ENCODE measurements at regions not wholly inside any gene's neighbourhood (a gene's known extent, or its start where the extent isn't known, plus 50 kb on each side); places are given as distances from the start of the nearest gene placed in this dataset.

DNA sequence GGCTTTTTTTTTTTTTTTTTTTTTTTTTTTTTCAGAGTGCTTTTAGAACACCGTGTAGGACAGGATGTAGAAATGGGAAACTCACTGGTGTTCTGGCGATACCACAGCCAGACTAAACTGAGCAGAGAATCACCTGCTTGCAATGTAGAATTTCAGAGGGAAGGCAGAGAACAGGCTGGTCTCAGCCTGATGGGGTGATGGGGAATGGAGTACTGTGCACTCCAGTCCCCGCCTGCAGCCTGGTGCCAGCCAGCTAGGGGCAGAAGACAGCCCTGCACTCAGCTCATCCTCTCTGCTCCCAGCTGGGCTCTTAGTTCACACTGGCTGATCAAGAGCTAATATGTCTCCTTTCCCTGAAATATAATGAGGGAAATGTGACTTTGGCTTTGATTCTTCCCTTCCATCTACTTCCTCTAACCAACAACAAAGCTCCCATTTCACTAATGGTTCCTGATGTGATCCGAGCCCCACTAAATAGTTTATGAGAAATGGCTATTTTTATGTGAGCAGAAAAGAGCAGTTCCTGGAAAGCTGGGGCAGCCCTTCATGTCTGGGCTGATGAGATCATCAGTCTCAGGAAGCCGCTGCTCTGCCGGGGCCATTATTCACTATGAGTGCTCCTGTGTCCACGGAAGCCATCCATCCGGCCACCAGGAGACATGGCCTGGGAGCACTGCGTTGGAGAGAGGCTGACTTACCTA is 209.7 kb downstream of the GADD45G start:
- DNase-seq, result no peak

DNA sequence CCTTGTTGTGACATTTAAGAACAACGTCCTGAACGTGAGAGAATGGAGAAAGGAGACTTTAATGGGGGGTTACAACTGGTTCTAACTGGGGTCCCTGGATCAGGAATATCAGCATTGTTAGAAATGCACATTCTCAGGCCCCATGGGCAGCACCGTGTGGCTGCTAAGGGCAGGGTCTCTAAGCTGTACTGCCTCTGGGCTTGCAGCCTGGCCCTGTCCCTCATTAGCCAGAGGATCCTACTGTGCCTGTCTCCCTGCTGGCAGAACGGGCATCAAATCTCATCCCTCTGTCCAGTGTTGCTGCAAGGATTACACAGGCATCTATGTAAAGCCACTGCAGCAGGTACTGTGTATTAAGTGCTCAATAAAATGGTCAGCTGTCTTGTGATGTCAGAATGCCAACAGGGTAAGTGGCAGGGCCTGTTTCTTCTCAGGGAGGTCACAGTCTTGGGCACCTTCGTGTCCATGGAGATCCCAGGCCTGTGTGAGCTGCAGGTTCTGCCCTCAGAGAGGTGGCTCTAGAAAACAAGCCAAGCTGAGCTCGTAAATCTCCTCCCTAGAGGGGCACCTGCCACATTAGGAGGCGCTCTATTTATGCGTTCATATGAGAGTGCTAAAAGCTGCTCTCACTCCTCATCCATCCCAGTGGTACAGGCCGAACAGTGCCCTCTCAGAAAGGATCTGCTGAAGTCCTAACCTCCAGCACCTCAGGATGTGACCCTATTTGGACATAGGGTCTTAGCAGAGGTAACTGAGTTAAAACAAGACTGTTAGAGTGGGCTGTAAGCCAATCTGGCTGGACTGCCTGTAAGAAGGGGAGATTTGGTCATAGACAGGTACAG is 210.5 kb downstream of the GADD45G start:
- DNase-seq, result no peak

DNA sequence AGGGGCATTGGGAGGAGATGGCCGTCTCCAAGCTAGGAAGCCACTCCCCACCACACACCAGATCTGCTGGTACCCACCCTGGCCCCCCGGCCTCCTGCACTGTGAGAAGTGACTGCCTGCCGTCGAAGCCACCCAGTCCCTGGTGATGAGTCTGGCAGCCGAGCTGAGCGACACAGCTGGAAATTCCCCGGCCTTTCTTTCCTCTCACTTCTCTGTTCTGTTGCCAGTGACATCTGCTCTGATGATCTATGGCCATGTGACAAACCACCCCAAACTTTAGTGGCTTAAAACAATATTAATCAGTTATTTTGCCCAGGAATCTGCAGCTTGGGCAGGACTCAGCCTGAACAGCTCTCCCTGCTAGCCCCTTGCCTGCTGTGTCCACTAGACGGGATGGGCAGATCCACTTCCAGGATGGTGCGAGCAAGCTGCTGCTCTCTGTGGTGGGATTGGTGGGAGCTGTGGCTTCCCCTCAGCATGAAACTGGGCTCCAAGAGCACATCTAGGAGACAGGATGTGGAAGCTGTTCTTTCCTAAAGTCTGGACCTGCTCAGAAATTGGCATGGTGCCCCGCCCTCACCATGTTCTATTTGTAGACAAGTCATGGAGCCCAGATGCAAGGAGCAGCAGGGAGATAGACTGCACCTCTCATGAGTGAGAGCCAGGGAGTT is 211.2 kb downstream of the GADD45G start:
- no peak for DNase-seq

DNA sequence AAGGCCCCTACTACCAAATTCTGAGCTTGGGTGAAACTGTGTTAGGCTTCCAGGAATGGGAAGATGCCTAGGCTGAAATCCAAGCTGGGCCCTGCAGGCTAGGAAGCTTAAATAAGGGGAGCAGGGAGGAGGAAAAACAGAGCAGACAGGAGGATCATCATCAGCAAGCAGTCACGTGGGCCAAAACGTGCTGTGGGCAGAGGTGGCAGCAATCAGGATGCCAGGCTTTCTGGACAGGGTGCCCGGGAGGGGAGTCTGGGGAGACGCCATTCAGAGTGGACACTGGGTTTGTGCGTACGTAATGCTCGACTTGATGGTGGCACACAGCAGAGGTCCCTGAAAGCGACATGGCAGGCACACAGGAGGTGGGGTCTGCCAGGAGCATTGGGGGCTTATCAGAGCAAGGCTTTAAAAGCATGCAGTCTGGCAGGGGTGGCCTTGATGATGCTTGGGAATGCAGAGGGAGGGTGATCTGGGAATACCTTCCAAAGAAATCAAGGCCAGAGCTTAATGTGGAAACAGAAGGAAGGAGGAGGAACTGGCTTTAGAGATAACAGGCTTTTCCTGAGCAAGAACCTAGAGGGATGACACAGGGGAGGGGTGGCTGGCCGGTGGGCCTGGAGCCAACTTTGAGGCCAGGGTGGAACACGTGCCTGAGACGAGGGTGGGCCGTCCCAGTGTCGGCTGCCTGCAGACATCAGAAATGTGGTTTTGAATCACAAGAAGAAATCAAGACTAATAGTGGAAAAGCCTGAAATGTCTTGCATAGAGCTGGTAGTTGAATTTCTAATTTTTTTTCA is 212.5 kb downstream of the GADD45G start:
- no peak for DNase-seq

DNA sequence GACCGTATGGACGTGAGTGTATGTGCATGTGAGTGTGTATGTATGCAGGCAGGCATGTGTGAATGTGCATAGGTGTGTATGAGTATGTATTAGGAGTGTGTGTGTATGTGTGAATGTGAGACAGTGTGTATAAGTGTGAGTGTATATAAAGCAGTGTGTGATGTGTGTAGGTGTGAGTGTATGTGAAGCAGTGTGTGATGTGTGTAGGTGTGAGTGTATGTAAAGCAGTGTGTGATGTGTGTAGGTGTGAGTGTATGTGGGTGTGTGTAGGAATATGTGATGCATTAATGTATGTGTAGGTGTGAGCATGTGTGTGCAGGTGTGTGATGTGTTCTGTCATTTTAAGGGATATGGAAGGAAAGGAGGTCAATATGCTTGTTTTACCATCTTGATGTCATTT is 215.5 kb downstream of the GADD45G start:
- no peak for DNase-seq

DNA sequence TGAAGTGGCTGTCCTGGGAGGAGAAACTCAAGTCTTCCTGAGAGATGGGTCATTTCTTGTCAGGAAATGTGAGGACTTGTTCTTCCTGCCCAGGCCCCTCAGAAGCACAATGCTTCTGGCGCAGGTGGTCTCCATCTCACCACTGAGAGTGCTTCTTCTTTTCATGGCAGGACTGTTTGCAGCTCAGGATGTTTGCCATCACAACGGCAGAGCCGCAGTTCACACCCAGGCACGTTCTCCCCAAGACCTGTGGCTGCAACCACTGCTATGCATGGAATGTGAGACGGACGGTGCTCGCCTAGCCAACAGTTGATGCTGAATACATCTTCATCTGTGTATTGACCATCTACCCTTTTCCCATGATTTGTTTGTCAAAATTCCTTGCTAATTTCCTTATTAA is 216.3 kb downstream of the GADD45G start:
- no peak for DNase-seq

DNA sequence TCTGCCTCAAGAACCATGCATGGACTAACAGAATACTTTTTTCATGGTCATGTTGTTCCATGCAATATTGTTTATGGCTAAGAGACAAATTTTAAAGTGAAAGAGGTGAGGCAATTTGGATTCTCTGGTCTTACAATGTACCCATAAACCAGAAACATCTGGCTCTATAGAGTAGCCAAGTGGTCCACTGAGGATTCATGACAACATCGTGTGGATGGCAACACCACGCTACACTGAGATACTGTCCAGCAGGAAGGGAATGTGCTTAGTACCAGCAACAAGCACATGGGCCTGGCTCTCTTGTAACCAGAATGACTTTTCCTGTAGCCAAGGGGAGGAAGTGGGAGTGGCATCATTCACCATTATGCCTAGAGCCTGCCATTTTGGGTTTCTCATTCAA is 218.2 kb downstream of the GADD45G start:
- DNase-seq, result no peak

DNA sequence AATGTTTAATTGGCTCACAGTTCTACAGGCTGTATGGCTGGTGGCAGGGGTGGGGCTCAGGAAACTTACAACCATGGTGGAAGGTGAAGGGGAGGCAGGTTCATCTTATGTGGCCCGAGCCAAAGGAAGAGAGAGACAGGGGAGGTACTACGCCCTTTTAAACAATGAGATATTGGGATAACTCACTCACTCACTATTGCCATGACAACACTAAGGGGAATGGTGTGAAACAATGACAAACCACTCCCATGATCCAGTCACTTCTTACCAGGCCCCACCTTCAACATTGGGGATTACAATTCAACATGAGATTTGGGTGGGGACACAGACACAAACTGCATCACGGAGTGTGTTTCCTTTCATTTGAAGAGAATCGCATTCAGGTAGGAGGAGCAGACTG is 220.9 kb downstream of the GADD45G start:
- no peak for DNase-seq

DNA sequence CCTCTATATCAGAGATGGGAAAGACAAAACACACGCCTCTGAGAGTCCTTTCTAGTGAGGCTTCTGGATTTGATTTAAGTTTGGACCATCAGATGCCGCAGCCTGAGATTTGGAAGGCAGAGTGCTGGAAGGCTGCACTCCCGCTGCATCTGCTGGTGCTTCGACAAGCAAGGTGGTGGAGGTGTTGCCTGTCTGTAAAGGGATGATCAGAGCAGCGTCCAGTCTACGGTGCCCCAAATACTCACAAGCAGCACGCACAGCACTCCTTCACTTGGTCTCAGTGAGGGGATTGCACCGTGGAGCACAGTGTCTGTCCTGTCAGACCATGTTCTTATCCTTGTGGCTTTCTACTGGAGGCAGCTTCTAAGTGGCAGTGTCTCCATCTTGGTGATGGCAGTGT is 221.4 kb downstream of the GADD45G start:
- no peak for DNase-seq

DNA sequence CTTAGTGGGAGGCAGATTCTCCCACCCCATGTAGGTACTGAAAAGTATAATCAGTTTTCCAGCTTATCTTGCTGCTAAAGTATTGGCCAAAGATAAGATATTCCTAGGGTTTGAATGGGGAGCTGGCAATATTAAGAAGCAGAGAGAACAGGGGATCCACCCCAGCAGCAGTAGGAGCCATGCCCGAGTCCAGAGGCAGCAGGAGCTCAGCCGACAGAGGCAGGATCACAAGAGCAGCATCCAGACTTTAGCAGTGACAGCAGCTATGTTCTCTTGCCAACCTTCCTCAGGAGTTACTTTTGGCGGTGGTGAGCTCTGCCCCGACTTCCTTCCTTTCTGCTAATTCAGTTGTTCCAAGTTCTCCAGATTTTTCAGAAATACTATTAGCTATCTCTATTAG is 224.5 kb downstream of the GADD45G start:
- no peak for DNase-seq

DNA sequence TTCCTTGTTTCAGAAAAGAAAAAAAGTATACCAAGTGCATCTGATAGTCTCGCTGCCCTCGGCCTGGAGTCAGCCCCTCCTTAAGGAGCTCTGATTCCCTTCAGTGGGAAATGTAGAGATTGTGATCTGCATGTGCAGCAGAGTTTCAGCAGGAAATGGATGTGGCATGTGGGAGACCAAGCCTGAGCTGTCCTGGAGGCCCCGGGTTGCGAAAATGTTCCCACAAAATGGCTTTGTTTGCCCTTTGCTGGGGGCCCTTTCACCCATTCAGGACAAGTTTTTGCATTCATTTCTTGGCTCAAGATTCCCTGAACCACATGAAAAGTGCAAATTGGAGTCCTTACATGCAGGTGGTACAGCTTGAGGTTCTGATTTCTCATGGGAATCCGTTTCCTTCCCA is 230.9 kb downstream of the GADD45G start:
- DNase-seq, result no peak

DNA sequence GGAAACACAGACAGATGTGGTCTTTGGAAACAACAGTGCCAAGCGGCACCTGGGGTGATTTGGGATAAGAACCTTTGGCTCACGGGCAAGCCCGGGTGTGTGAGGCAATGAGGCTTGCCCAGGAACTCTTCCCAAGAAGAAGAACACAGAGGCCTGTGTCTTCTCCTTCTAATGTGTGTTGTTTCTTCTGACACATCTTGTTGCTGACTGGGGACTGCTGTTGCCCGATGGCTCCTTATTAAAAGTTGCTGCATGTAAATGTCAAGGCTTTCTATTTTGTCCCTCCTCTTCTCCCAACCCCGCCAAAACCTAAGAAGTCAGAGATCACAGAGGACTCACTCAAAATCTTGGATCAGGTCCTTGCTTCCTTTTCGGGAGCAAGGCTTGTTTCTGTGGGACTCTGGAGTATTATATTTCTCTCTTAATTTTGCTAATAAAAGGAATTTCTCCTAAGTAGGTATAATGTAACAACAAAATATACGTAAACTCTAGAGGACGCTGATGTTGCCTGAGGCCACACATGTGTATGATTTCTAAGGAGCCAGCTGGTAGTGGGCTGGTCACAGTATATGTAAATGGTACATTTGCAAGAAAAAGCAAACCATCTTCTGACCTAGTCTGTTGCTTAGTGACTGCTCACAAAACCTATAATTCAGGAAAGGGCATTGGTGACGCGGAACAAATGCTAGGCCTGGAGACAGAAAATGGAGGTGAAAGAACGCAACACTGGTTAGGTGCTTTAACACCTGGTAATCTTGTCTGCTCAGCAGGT is 232.5 kb downstream of the GADD45G start:
- no peak for DNase-seq

DNA sequence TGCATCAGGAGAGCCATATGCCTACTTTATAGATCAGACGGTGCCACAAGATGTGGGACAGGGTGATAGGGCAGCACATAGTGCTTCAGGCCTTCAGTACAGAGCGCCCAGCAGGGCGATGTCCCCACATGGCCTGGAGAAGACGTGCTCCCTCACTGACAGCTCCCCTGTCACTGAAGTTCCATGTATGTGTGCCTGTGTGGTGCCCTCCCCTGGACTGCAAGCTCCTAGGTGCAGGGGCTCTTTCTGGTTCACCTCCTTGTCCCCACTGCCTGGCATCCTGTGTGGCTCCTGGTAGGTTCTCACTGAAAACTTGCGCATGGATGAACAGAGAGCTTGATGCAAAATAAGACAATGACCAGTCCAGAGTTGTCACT is 233.1 kb downstream of the GADD45G start:
- no peak for DNase-seq

DNA sequence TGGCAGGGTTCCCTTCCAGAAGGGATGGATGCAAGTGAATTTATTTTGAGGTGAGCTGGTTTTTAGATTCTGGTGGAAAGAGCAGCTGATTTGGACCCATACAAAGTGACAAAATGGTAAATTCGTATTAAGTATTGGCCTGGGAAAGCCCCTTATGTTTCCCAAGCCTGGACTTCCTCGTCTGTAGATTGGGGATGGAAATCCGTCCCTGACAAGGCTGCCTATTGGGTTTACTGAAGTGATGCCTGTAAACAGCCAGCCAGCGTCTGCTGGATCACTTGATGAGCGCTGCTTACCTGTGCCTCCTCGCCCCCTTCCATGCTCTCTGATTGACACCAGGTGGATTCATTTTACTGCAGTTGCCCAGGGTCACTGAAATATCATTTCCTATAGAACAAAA is 233.8 kb downstream of the GADD45G start:
- no peak for DNase-seq

DNA sequence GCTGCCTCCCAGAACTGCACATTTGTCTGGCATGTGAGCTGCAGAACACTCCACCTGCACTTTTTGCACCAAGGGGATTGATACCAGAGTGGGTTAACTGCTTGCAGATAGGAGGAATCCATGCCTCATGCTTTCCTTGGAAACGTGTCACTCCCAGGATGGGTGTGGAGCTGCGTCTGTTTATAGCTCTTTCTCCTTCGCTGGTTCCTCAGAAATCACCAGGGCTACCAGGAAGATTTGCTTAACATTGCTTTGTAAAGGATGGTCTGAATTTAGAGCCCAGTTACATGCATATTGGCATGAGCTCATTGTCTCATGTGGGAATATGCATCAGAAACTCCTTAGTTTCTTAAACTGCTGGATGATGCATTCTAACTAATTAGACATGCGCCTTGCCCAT is 234.6 kb downstream of the GADD45G start:
- DNase-seq, result no peak

DNA sequence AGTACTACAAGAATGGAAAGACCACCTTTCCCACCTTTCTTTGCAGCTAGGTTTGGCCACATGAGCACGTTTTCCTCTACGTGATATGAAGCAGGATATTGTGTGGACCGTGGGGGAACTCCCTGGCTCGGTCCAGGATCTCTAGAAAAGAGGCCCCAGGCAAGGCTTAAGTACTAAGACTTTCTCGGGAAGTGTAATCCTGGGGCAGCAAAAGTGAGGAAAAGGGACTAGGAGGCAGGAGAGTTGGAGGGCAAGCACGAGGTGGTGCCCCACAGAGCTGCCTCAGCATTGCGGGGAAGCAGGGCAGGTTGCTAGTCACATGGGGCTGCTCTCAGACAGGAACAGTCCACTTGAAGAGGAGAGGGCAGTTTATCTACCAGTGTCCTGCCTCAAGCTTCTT is 235.1 kb downstream of the GADD45G start:
- DNase-seq, result no peak

DNA sequence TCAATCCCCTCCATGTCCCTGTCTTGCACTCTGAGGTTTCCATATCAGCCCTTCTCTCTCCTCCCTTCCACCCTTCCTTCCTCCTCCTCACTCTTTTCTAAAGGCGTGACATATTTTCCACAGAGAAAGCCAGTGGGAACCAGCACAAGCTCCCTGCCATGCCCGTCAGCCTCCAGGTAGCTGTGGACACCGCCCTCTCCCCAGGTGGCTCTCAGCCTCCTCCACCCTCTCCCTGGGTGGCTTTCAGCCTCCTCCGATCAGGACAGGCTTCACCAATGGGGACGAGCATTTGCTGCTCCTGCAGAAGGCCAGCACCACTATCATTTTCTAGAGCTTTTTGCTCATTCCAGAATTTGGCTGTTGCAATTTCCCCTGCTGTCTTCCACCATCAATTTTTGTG is 236.6 kb downstream of the GADD45G start:
- DNase-seq, result no peak

DNA sequence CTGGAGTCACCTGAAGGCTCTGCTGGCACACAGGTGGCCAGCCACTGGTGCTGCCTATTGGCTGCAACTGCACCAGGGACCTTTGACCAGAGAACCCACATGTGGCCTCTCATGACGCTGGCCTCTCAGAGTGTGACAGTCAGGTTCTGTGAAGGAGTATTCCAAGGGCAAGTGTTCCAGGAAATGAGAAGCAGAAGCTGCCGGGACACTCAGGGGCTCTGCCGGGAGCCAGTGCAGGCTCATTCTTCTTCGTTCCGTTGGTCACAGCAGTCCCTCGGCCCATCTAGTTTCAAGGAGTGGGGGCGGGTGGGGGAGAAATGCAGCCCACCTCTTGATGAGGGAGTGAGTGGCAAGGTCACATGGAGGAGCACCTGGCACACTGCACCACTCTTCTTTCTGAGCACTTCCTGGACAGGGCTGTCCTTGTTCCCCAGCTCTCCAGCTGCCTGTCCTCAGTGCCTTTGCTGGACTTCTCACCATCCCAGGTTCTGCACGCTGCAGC is 237.5 kb downstream of the GADD45G start:
- no peak for DNase-seq

DNA sequence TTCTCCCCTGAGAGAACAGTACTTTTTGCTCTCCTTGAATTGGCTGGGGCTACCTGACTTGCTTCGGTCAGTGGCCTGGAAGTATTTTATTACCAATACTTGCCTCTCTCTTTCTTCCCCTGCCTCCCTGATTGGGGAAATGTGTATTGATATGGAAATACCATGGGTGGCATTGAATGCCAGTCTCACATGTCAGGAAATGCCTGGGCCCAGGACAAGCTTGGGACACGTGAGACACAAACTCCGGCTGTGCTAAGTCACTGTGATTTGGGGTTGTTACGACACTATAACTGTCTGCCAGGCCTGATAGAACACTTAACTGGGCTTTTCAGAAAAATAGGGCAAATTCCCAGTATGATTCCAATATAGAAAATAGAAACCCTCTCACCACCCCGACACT is 238.3 kb downstream of the GADD45G start:
- DNase-seq, result no peak

DNA sequence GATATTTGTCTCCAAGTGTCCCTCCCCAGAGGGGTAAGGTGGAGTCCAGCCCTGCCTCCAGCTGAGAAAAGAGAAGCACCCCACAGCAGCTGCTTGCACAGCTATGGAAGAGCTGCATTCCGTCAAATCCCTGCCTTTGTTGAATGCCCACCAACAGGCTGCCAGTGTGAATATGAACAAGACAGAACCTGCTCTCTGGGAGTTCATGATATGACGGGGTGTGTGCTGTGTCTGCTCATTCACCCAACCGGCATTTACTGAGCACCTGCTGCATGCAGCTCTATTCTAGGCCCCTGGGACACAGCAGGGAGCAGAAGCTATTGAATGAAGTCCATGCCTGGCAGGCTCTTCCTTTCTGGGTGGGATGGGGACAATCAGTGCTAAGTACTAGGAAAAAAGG is 238.8 kb downstream of the GADD45G start:
- no peak for DNase-seq

DNA sequence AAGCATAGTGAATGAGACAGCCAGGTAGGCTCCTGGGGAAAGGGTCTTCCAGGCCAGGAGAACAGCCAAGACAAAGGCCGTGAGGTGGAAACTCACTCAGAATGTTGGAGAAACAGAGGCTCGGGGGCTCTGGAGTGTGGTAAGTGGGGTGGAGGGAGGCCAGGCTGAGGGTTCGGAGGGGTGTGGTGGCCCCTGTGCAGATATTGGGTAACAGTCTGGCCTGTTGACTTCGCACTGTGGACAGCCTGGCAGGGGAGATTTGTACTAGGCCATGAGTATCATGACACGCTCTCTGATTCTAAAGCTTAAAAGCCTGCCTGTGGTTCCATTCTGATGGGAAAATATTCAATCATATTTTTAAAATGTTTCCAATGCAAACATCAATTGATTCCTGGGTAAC is 239.3 kb downstream of the GADD45G start:
- DNase-seq, result no peak

DNA sequence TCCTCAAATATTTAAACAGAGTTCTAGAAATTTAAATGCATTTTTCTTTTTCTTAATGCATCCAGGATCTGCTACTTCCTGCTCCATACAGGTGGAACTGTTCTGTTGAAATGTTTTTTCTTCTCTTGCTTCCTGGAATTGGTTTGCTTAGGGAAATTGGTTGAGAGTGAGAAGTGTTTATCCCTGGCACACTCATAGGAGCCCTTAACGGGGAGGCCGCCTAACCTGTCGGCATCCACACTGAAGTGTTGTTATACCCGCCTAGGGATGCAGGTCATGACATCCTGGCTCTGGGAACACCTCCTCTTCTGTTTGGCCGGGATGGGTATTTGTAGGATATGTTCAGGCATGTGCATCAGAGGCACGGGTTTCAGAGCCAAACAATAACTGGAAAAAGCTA is 239.7 kb downstream of the GADD45G start:
- DNase-seq, result no peak

All from stimulated activated CD4-positive, alpha-beta T cell treated with anti-CD3 and anti-CD28 coated beads, Interleukin-2, amount 100 ng/mL, for 48 hours (primary cell).